ENCODE measurements at regions not wholly inside any gene's neighbourhood (a gene's known extent, or its start where the extent isn't known, plus 50 kb on each side); places are given as distances from the start of the nearest gene placed in this dataset.

- TF ChIP-seq ZNF449 (tag by site-specific recombination; IDR thresholded peaks at IDR 0.05) = no peak
- no peak for TF ChIP-seq ZNF658 (tag by site-specific recombination; IDR thresholded peaks at IDR 0.05)
- TF ChIP-seq ZNF341 (tag by site-specific recombination; IDR thresholded peaks at IDR 0.05; ENCODE audit: low read depth) = no peak
- no peak for TF ChIP-seq ZNF280C (tag by site-specific recombination; IDR thresholded peaks at IDR 0.05)
- no peak for TF ChIP-seq ZSCAN5A (tag by site-specific recombination; IDR thresholded peaks at IDR 0.05)
Observed at GRCh38 chr13:29664591-29664990, 69.1 kb upstream of the SLC7A1 start (continued).

GRCh38 chr13:29654843-29655547 lies 59.5 kb upstream of the SLC7A1 start:
- Histone ChIP-seq H3K4me3 (ENCODE audit: low read depth, low read length) (no peak overlapping the region), H3K4me1 (ENCODE audit: control insufficient read depth, insufficient read depth, low read length) (no peaks in the 10 kb centered on the region), H3K27ac (ENCODE audit: extremely low read depth, low read depth, low read length) (no peak overlapping the region), H3K9me3 (ENCODE audit: control insufficient read depth, insufficient read depth, low read depth, low read length) (no peaks in the 10 kb centered on the region), H3K36me3 (ENCODE audit: control insufficient read depth in 2 of 2, insufficient read depth in 1 of 2, low read length in 2 of 2) (no peaks in the 10 kb centered on the region)
- no peak for TF ChIP-seq ZNF423 (tag by site-specific recombination; IDR thresholded peaks at IDR 0.05)
- no peak for TF ChIP-seq OVOL3 (tag by site-specific recombination; IDR thresholded peaks at IDR 0.05)
- TF ChIP-seq ZNF354C (tag by site-specific recombination; IDR thresholded peaks at IDR 0.05; ENCODE audit: borderline replicate concordance, low read depth) = no peak
- TF ChIP-seq ZSCAN23 (tag by site-specific recombination; IDR thresholded peaks at IDR 0.05) = no peak
- no peak for TF ChIP-seq REST (tag by site-specific recombination; IDR thresholded peaks at IDR 0.05)
- no peak for TF ChIP-seq ZNF37A (tag by site-specific recombination; IDR thresholded peaks at IDR 0.05)
- no peak for TF ChIP-seq REPIN1 (tag by site-specific recombination; IDR thresholded peaks at IDR 0.05; ENCODE audit: low read depth)
- TF ChIP-seq ZBTB49 (tag by site-specific recombination; IDR thresholded peaks at IDR 0.05; ENCODE audit: low read depth) = no peak
- TF ChIP-seq ZNF202 (tag by site-specific recombination; IDR thresholded peaks at IDR 0.05; ENCODE audit: borderline replicate concordance) = no peak
- no peak for TF ChIP-seq KLF10 (tag by site-specific recombination; IDR thresholded peaks at IDR 0.05)
- no peak for TF ChIP-seq ZFP37 (tag by site-specific recombination; IDR thresholded peaks at IDR 0.05)
- POLR2A ChIA-PET = no interaction called here
- CTCF ChIA-PET = no interaction called here

All from HEK293 (cell line).